Tibial artery (tissue), 4 donors: ENCODE measurements at regions not wholly inside any gene's neighbourhood (a gene's known extent, or its start where the extent isn't known, plus 50 kb on each side); places are given as distances from the start of the nearest gene placed in this dataset.
"Not testable (repeated sequence)": the region's sequence is repeated elsewhere in the genome, so short reads cannot be mapped to it uniquely, and the experiment has no call there.

Experiments used
- DNase-seq, 2 donors: peaks; one replicate each; pipeline ENCODE4 v3.0.0-alpha.2; 2019
- H3K27ac ChIP-seq, 2 donors: fragments of 200-600 bp; sonication (generic) in 1 of 2; 1 replicate in 1 of 2; 2 replicates in 1 of 2; pipeline ENCODE4 v1.5.1; 2018 to 2019; ENCODE audit warnings: mild to moderate bottlenecking in 1 of 2
- H3K27me3 ChIP-seq, 2 donors: fragments of 200-600 bp; sonication (generic) in 1 of 2; one replicate each; pipeline versions ENCODE4 v1.5.1 to v1.6.0; 2016 to 2019
- H3K36me3 ChIP-seq, 3 donors: fragments of 200-600 bp; sonication (generic) in 2 of 3; one replicate each; pipeline ENCODE4 v1.5.1; 2016 to 2019; ENCODE audit warnings: mild to moderate bottlenecking in 2 of 3
- H3K4me1 ChIP-seq, 4 donors: fragments of 200-600 bp; sonication (generic) in 2 of 4; 1 replicate in 3 of 4; 2 replicates in 1 of 4; pipeline ENCODE4 v1.5.1; 2016 to 2019
- H3K4me3 ChIP-seq, 2 donors: fragments of 200-600 bp; sonication (generic) in 1 of 2; 1 replicate in 1 of 2; 2 replicates in 1 of 2; pipeline ENCODE4 v1.5.1; 2018 to 2019; ENCODE audit warnings: mild to moderate bottlenecking in 2 of 2
- H3K9me3 ChIP-seq, 3 donors: fragments of 200-600 bp; sonication (generic) in 1 of 3; one replicate each; pipeline ENCODE4 v1.5.1; 2016 to 2019
- intact Hi-C: fragments of 100-400 bp; cut with DNase I; formaldehyde crosslinking; loops from one replicate; pipeline ENCODE4 v1.15.0; 2023; ENCODE audit warnings: low total_unique reads
- TF ChIP-seq, protein P1 (sequence below), 2 experiments: fragments of 200-600 bp in 1 of 2; fragments of 450-650 bp in 1 of 2; IDR thresholded peaks; one replicate each; pipeline ENCODE4 v1.5.1; 2017 to 2019; ENCODE audit warnings: antibody characterized with exemption in 2 of 2, mild to moderate bottlenecking in 1 of 2, moderate library complexity in 1 of 2

DNA sequence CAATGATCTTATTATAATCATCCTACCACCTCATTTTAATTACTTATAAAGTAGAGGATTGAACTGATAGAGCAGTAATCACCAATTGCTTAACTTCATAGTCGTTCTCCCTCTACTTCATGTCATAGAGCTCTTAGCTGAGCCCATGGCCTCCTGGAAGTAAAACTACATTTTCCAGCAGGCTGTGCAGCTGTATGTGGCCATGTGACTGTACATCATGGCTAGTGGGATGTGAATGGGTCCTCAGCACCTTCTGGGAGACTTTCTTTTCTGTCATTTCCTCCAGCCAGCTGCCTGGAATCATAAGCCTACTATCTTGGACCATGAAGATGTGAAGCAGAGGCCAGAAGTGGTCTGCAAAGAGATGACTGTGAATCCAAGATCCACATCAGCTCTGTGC lies 128.7 kb upstream of the SKOR2 start:
- Histone ChIP-seq H3K9me3 (no peaks in the 10 kb centered on the region), H3K4me1 (no peaks in the 10 kb centered on the region), H3K36me3 (no peaks in the 10 kb centered on the region), H3K27me3 (peaks cover 0 to 6% of the 10 kb centered on the region in 2 donors), H3K4me3 (no peak overlapping the region), H3K27ac (no peak overlapping the region)
- intact Hi-C loops: no loop called here
- DNase-seq: no peak
- TF ChIP-seq, protein P1, sequence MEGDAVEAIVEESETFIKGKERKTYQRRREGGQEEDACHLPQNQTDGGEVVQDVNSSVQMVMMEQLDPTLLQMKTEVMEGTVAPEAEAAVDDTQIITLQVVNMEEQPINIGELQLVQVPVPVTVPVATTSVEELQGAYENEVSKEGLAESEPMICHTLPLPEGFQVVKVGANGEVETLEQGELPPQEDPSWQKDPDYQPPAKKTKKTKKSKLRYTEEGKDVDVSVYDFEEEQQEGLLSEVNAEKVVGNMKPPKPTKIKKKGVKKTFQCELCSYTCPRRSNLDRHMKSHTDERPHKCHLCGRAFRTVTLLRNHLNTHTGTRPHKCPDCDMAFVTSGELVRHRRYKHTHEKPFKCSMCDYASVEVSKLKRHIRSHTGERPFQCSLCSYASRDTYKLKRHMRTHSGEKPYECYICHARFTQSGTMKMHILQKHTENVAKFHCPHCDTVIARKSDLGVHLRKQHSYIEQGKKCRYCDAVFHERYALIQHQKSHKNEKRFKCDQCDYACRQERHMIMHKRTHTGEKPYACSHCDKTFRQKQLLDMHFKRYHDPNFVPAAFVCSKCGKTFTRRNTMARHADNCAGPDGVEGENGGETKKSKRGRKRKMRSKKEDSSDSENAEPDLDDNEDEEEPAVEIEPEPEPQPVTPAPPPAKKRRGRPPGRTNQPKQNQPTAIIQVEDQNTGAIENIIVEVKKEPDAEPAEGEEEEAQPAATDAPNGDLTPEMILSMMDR (IDR thresholded peaks at IDR 0.05): no peak

DNA sequence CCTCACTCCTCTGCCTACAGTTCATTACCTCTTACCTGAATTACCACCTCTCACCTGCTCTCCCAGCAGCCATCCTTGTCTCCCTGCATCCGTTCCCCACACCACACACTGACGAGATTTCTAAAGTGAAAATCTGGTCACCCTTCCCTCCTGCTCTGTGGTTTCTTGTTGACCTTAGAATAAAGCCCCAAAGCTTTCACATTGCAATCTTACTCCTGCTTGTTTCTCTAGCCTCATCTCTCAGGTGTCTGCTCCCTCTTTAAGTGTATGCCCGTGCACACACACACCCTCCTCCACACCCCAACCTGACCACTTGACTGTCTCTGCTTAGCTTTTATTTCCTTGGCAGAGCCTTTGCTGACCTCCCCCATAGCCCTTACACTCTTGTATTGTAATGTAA lies 122.0 kb upstream of the SKOR2 start:
- Histone ChIP-seq H3K9me3 (no peaks in the 10 kb centered on the region), H3K36me3 (no peaks in the 10 kb centered on the region), H3K27me3 (no peaks in the 10 kb centered on the region), H3K4me3 (no peak overlapping the region), H3K4me1 (no peaks in the 10 kb centered on the region), H3K27ac (no peak overlapping the region)
- intact Hi-C loops: no loop called here
- no peak for DNase-seq
- TF ChIP-seq, protein P1 (IDR thresholded peaks at IDR 0.05): no peak

DNA sequence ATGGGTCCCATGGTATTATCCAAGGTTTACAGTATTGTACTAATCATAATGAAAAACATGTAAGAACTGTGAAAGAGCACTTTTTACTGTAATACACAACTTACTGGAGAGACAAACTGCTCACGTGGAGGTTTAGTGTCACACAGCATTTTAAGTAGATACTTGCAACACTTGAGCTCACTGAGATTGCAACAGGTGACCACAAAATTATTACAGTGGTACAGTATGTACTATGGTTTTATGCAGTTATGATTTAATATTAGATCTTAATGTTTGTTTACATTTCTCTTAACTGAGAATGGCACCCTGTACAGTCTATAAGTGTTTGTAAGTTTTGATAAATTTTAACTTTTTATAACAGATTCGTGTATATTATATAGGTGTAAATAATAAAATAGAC lies 118.6 kb upstream of the SKOR2 start:
- Histone ChIP-seq H3K27ac (no peak overlapping the region), H3K4me3 (no peak overlapping the region), H3K4me1 (no peaks in the 10 kb centered on the region), H3K36me3 (no peaks in the 10 kb centered on the region), H3K9me3 (no peaks in the 10 kb centered on the region), H3K27me3 (no peaks in the 10 kb centered on the region)
- TF ChIP-seq, protein P1 (IDR thresholded peaks at IDR 0.05): no peak
- intact Hi-C loops: no loop called here
- DNase-seq: no peak

DNA sequence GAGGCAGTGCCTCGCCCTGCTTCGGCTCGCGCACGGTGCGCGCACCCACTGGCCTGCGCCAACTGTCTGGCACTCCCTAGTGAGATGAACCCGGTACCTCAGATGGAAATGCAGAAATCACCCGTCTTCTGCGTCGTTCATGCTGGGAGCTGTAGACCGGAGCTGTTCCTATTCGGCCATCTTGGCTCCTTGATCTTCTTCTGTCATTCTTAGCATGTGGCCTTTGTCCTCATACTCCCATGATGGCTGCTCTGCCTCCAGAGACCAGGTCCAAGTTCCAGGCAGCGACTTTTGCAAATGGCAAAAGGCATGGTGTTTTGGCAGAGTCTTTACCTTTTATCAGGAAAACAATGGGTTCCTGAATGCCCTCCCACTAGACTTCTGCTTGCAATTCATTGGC lies 102.6 kb upstream of the SKOR2 start:
- H3K27me3 ChIP-seq, intact Hi-C loops, H3K36me3 ChIP-seq, H3K4me3 ChIP-seq, DNase-seq, H3K4me1 ChIP-seq, H3K27ac ChIP-seq, H3K9me3 ChIP-seq: not testable (repeated sequence)

DNA sequence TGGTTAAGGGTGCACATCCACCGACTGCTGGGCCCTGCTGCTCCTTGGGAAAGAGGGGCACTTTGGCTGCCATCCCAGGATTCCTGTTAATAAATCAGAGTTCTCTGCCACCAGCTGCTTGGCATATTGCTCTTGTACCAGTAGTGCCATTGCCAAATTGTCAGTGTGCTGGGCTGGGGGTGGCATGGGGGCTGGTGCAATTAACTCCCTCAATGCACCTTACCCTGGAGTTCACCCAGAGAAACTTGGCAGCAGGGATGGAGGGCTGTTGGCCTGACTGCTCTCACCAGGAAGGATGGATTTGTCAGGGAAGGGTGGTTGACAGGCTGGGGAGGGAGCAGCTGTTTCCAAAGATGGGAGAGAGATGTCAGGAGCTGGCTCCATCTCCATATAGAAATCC lies 94.6 kb upstream of the SKOR2 start:
- TF ChIP-seq, protein P1 (IDR thresholded peaks at IDR 0.05): no peak
- no peak for DNase-seq
- H3K9me3 ChIP-seq: no peaks in the 10 kb centered on the region
- intact Hi-C loops: no loop called here
- H3K27me3 ChIP-seq: no peaks in the 10 kb centered on the region
- H3K4me3 ChIP-seq: no peak overlapping the region
- no peaks in the 10 kb centered on the region for H3K36me3 ChIP-seq
- no peak overlapping the region for H3K27ac ChIP-seq
- no peaks in the 10 kb centered on the region for H3K4me1 ChIP-seq

DNA sequence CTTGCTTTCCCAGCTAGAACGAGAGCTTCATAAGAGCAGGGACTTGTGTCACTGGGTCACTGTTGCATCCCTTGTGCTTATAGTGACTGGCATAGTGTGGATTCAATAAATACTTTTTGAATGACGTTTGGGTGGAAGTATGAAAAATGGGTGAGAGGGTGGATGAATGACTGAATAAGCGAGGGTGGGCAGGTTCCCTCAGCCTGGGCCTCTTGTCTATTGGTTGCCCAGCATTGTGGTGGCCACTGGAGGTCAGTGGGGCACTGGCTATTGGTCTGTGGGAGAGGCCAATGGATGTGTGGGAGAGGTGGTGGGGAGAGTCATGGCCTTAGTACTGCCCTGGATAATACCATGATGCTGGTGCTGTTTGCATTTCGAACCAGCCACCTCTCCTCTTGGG lies 93.8 kb upstream of the SKOR2 start:
- intact Hi-C loops: no loop called here
- Histone ChIP-seq H3K36me3 (no peaks in the 10 kb centered on the region), H3K27ac (no peak overlapping the region), H3K4me3 (no peak overlapping the region), H3K27me3 (no peaks in the 10 kb centered on the region), H3K4me1 (no peaks in the 10 kb centered on the region), H3K9me3 (no peaks in the 10 kb centered on the region)
- no peak for DNase-seq
- TF ChIP-seq, protein P1 (IDR thresholded peaks at IDR 0.05): no peak
